ENCODE measurements at regions not wholly inside any gene's neighbourhood (a gene's known extent, or its start where the extent isn't known, plus 50 kb on each side); places are given as distances from the start of the nearest gene placed in this dataset.

DNA sequence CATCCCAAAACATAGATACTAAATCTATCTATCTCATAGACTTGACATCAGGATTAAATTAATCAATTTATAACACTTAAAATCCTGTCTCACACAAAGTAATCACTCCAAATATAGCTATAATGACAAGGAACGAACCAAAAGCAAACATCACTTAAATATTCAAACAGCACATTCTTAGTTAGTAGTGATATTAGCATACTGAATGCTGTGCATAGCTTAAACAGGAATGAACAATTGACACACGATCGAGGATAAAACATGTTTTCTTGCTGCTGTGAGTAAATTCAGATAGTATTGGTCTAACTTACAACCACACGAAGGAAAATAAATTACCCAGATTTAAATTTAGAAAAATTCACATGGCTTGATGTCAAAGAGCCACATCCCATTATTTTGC, 58.9 kb upstream of the SNTG2 start:
- Mint-ChIP-seq H3K36me3 (ENCODE audit: unreplicated experiment) (peaks cover 11% of the 10 kb centered on the region), H3K27ac (ENCODE audit: unreplicated experiment) (no peak overlapping the region), H3K4me1 (ENCODE audit: low read depth, unreplicated experiment) (no peaks in the 10 kb centered on the region), H3K9me3 (ENCODE audit: unreplicated experiment) (no peaks in the 10 kb centered on the region), H3K27me3 (ENCODE audit: unreplicated experiment) (peaks cover 5% of the 10 kb centered on the region), H3K4me3 (ENCODE audit: unreplicated experiment) (no peak overlapping the region)
- DNase-seq, result no peak
- TF ChIP-seq, protein P1, sequence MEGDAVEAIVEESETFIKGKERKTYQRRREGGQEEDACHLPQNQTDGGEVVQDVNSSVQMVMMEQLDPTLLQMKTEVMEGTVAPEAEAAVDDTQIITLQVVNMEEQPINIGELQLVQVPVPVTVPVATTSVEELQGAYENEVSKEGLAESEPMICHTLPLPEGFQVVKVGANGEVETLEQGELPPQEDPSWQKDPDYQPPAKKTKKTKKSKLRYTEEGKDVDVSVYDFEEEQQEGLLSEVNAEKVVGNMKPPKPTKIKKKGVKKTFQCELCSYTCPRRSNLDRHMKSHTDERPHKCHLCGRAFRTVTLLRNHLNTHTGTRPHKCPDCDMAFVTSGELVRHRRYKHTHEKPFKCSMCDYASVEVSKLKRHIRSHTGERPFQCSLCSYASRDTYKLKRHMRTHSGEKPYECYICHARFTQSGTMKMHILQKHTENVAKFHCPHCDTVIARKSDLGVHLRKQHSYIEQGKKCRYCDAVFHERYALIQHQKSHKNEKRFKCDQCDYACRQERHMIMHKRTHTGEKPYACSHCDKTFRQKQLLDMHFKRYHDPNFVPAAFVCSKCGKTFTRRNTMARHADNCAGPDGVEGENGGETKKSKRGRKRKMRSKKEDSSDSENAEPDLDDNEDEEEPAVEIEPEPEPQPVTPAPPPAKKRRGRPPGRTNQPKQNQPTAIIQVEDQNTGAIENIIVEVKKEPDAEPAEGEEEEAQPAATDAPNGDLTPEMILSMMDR (IDR thresholded peaks at IDR 0.05; ENCODE audit: partially characterized antibody, unreplicated experiment), result no peak

GRCh38 chr2:890791-891190, 59.9 kb upstream of the SNTG2 start:
- Mint-ChIP-seq H3K4me1 (ENCODE audit: low read depth, unreplicated experiment) (no peaks in the 10 kb centered on the region), H3K36me3 (ENCODE audit: unreplicated experiment) (peaks cover 4% of the 10 kb centered on the region), H3K27me3 (ENCODE audit: unreplicated experiment) (peaks cover 1% of the 10 kb centered on the region), H3K9me3 (ENCODE audit: unreplicated experiment) (no peaks in the 10 kb centered on the region), H3K4me3 (ENCODE audit: unreplicated experiment) (no peak overlapping the region), H3K27ac (ENCODE audit: unreplicated experiment) (no peak overlapping the region)
- no peak for DNase-seq
- TF ChIP-seq, protein P1 (IDR thresholded peaks at IDR 0.05; ENCODE audit: partially characterized antibody, unreplicated experiment), result no peak

GRCh38 chr2:890214-890613, 60.4 kb upstream of the SNTG2 start:
- TF ChIP-seq, protein P1 (IDR thresholded peaks at IDR 0.05; ENCODE audit: partially characterized antibody, unreplicated experiment), result no peak
- H3K9me3 Mint-ChIP-seq (ENCODE audit: unreplicated experiment), result no peaks in the 10 kb centered on the region
- DNase-seq, result no peak
- no peaks in the 10 kb centered on the region for H3K36me3 Mint-ChIP-seq (ENCODE audit: unreplicated experiment)
- no peaks in the 10 kb centered on the region for H3K27me3 Mint-ChIP-seq (ENCODE audit: unreplicated experiment)
- no peak overlapping the region for H3K27ac Mint-ChIP-seq (ENCODE audit: unreplicated experiment)
- H3K4me3 Mint-ChIP-seq (ENCODE audit: unreplicated experiment), result no peak overlapping the region
- H3K4me1 Mint-ChIP-seq (ENCODE audit: low read depth, unreplicated experiment), result no peaks in the 10 kb centered on the region

DNA sequence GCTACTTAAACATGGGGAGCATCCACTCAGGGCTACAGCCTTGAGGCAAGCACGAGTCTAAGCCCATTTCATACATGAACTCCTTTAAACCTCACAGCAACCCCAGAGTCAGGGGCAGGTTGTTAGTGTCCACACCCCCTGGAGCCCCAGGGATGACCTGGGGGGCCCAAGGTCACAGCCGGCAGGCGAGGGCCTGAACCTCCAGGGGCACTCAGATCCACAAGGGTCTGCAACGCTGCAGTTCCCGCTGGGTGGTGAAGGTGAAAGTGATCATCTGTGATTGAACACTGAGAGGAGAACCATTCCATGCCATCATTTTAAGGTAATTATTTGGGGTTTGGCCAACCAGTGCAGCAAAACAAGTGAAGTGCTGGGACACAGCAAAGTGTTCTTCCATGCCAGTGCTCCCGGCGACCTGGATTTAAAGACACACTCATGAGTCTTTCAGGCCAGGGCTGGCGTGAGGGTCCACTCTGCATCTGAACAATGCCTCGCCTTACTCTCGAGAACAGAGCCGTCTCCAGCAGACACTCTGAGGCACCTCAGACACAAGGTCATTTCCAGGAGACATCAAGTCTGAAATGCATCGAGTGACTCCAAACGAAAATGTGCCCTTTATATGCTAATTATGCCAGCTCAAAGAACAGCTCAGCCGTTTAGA, 61.6 kb upstream of the SNTG2 start:
- Mint-ChIP-seq H3K36me3 (ENCODE audit: unreplicated experiment) (no peaks in the 10 kb centered on the region), H3K9me3 (ENCODE audit: unreplicated experiment) (no peaks in the 10 kb centered on the region), H3K4me1 (ENCODE audit: low read depth, unreplicated experiment) (no peaks in the 10 kb centered on the region), H3K4me3 (ENCODE audit: unreplicated experiment) (no peak overlapping the region), H3K27me3 (ENCODE audit: unreplicated experiment) (peaks cover 3% of the 10 kb centered on the region), H3K27ac (ENCODE audit: unreplicated experiment) (no peak overlapping the region)
- TF ChIP-seq, protein P1 (IDR thresholded peaks at IDR 0.05; ENCODE audit: partially characterized antibody, unreplicated experiment), result no peak
- DNase-seq, result no peak

GRCh38 chr2:888211-888801, 62.3 kb upstream of the SNTG2 start:
- H3K9me3 Mint-ChIP-seq (ENCODE audit: unreplicated experiment), result no peaks in the 10 kb centered on the region
- peaks cover 3% of the 10 kb centered on the region for H3K27me3 Mint-ChIP-seq (ENCODE audit: unreplicated experiment)
- H3K4me1 Mint-ChIP-seq (ENCODE audit: low read depth, unreplicated experiment), result peaks cover 2% of the 10 kb centered on the region
- no peak overlapping the region for H3K4me3 Mint-ChIP-seq (ENCODE audit: unreplicated experiment)
- TF ChIP-seq, protein P1 (IDR thresholded peaks at IDR 0.05; ENCODE audit: partially characterized antibody, unreplicated experiment), result no peak
- DNase-seq, result no peak
- H3K27ac Mint-ChIP-seq (ENCODE audit: unreplicated experiment), result no peak overlapping the region
- no peaks in the 10 kb centered on the region for H3K36me3 Mint-ChIP-seq (ENCODE audit: unreplicated experiment)

Data from glutamatergic neuron (in vitro differentiated cells).